HG02938 (cell line): ENCODE measurements at regions not wholly inside any gene's neighbourhood (a gene's known extent, or its start where the extent isn't known, plus 50 kb on each side); places are given as distances from the start of the nearest gene placed in this dataset.
A peak's percentile ranks its signal among the peaks of the same experiment; 100 is the strongest.
"Not testable (repeated sequence)": the region's sequence is repeated elsewhere in the genome, so short reads cannot be mapped to it uniquely, and the experiment has no call there.

ENCODE experiments used
- ATAC-seq: cut with Tn5 transposase; IDR thresholded peaks from one replicate; pipeline ENCODE4 v1.9.1; 2021; ENCODE audit warnings: mild to moderate bottlenecking, moderate library complexity; ENCODE audit not compliant: unreplicated experiment

GRCh38 chr1:119251751-119252150, 111.3 kb upstream of the WARS2 start:
- no peak for ATAC-seq

DNA sequence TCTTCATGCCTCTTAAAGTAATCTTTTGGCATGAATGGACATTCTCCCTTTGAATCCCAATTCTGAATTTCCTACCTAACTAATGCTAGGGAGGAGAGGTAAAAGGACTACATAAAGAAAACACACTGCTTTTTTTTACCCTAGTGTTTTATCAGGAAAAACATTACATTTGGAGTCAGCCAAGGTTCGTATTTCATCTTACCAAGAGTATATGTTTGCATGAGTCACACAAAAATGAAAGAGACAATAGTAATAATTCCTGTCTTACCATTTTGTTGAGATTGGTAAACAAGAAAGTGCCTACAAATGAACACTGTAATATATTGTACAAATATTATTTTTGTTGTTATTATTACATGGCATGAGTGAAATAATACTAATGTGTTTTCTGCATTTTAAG, 112.9 kb upstream of the WARS2 start:
- no peak for ATAC-seq

- ATAC-seq, result no peak
Measured at GRCh38 chr1:119254067-119254720, 113.7 kb upstream of the WARS2 start.

- not testable (repeated sequence) for ATAC-seq
Measured at GRCh38 chr1:119256089-119256488, 112.5 kb upstream of the HAO2 start.

DNA sequence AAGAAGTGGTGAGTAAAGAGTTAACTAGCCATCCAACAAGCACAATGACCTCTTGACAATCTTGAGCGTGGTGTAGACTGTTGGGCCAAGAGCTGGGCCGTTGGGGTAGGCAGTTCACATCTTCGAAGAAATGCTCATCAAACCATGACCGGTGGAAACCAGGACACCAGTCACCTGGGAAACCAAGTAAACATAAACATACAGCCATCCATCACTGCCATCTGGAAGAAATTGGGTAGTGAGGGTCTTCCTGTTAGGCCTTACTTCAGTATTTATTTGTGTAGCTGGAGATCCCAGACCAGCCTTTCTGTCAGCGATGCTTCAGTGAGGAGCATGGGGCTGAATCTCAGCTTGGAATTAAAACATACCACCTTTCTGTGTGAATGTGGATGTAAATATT, 108.1 kb upstream of the HAO2 start:
- ATAC-seq, result no peak

- ATAC-seq, result peak; percentile 96
Measured at GRCh38 chr1:119266386-119266785, 102.2 kb upstream of the HAO2 start.

GRCh38 chr1:119266858-119267257, 101.7 kb upstream of the HAO2 start:
- no peak for ATAC-seq

- ATAC-seq, result not testable (repeated sequence)
Measured at GRCh38 chr1:119267288-119267687, 101.3 kb upstream of the HAO2 start.

GRCh38 chr1:119268879-119269278, 99.7 kb upstream of the HAO2 start:
- ATAC-seq, result no peak

GRCh38 chr1:119275145-119276134, 93.1 kb upstream of the HAO2 start:
- ATAC-seq, result peak; percentile 73

DNA sequence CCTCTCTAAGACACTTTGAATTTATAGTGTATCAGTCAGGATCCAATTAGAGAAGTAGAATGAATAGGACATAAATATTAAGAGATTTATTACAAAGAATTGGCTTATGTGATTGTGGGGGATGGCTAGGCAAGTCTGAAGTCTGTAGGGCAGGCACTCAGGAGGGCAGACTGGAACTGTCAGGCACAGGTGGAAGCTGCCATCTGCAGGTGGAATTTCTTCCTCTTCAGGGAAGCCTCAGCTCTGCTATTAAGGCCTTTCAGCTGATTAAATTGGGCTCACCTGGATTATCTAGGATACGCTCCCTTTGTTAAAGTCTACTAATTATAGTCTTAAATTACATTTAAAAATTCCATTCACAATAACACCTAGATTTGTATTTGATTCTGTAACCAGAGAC, 92.0 kb upstream of the HAO2 start:
- ATAC-seq, result no peak

- no peak for ATAC-seq
Measured at GRCh38 chr1:119279456-119280381, 88.9 kb upstream of the HAO2 start.

GRCh38 chr1:119285482-119285881, 83.1 kb upstream of the HAO2 start:
- ATAC-seq, result no peak

GRCh38 chr1:119286587-119287181, 81.9 kb upstream of the HAO2 start:
- peak; percentile 47 for ATAC-seq

DNA sequence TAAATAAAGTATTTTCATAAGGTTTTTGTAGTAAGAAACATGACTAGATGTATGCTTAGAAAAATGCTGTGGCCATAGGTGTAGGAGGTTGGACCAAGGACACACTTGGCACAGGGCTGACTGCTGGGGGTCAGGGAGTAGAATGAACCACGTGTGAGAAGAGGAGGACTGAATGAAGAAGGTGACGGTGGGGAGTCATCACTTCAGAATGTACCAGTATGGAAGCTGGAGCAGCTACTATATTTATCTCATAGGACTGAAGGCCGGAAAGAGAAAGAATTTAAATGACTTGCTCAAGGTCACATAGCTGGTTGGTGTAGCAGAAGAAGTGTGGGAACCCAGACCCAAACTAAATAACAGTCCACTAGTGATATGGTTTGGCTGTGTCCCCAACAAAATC, 79.8 kb upstream of the HAO2 start:
- no peak for ATAC-seq

DNA sequence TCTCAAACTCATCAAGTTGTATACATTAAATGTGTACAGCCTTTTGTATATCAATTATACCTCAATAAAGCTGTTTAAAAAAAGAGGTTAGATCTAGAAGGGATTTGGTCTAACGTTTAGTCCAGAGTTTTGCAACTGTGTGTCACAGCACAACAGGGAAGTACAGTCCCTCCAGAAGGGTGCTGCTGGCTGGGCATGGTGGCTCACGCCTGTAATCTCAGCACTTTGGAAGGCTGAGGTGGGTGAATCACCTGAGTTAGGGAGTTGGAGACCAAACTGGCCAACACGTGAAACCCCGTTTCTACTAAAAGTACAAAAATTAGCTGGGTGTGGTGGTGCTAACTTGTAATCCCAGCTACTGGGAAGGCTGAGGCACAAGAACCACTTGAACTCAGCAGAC, 78.3 kb upstream of the HAO2 start:
- no peak for ATAC-seq

DNA sequence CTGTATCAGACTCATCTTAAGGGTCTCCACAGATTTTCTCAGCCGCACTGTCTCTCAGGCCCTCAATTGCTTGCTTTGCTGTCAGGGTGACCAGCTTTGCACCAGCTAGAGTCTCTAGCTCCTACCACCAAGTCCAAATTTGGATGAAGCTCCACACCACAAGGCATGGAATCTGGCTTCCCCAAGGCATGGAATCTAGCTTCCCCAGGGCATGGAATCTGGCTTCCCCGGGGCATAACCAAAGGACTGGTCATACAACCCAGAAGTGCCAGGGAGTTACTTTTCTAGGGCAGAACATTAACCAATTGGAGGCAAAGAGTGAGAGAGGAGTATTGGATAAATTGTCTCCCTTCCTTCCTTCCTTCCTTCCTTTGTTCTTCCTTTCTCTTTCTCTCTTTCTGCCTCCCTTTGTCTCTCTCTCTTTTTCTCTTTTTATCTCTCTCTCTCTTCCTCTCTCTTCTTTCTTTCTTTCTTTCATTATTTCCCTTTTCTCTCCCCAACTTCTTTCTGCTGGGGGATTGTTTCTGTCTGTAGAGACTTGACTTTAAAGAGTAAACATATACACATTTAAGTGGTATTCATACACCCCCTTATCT, 76.9 kb upstream of the HAO2 start:
- no peak for ATAC-seq

- no peak for ATAC-seq
Measured at GRCh38 chr1:119293797-119294196, 74.8 kb upstream of the HAO2 start.

GRCh38 chr1:119294199-119294598, 74.4 kb upstream of the HAO2 start:
- no peak for ATAC-seq

DNA sequence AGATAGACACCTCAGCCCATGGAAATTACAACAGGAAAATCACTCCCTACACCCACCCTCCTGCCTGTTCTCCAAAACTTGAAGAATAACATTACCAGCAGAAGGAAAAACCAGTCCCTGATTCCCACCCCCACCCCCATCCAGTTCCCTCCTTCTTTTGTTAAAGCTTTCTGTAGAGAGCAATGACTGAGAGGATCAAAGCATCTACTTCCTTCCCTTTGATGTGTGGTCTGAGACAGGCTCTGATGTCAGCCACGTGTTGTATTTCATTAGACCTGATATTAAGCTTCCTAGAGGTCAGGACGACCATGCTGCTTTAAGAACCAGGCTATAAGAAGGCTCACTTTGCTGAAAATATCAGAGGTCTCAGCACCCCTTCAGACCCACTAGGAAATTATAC, 73.9 kb upstream of the HAO2 start:
- no peak for ATAC-seq
